ENCODE measurements at regions not wholly inside any gene's neighbourhood (a gene's known extent, or its start where the extent isn't known, plus 50 kb on each side); places are given as distances from the start of the nearest gene placed in this dataset.
A peak's percentile ranks its signal among the peaks of the same experiment; 100 is the strongest.

DNA sequence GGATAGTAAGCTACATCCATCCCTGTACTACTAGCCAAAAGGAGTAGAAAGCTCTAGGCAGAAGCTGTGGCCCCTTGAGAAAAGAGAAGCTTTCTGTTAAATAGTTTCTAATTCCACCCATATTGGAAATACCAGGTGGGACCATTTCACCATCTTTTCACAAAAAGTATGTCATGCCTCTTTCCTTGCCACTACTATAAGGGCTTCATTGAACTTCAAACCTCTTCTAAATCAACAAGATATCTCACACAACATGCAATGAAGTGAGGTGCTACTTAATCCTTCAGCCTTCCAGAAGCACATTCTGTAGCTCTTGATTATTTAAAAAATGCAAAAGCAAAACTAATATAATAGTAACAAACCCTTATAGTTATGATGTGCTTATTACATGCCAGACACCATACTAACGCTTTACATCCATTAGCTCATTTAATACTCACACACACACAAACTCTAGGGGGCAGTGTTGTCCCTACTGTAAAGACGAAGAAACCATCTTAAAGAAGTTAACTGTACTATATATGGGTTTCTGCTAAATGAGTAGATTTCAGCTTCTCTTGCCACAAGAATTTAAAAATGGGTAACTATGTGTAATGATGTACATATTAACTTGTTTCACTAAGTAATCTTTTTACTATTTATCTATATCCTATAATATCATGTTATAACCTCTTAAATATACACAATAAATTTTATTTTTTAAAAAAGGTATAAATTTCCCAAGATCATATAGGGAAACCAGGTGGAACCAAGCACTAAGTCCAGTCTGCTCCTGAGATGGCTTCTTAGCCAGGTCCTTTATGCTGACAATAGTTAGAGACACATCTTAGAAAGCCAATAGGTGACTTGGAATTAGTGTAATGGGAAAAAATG, 124.4 kb downstream of the RPS29 start:
- DNase-seq (peak in 2 of 4 donors; percentile 43 to 71), ATAC-seq (peak; percentile 96)
- H3K27me3 ChIP-seq = no peaks in the 10 kb centered on the region
- TF ChIP-seq, protein P1, sequence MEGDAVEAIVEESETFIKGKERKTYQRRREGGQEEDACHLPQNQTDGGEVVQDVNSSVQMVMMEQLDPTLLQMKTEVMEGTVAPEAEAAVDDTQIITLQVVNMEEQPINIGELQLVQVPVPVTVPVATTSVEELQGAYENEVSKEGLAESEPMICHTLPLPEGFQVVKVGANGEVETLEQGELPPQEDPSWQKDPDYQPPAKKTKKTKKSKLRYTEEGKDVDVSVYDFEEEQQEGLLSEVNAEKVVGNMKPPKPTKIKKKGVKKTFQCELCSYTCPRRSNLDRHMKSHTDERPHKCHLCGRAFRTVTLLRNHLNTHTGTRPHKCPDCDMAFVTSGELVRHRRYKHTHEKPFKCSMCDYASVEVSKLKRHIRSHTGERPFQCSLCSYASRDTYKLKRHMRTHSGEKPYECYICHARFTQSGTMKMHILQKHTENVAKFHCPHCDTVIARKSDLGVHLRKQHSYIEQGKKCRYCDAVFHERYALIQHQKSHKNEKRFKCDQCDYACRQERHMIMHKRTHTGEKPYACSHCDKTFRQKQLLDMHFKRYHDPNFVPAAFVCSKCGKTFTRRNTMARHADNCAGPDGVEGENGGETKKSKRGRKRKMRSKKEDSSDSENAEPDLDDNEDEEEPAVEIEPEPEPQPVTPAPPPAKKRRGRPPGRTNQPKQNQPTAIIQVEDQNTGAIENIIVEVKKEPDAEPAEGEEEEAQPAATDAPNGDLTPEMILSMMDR (IDR thresholded peaks at IDR 0.05) = peak; percentile 65 to 72
- no peak overlapping the region for H3K4me3 ChIP-seq
- no peak overlapping the region for H3K27ac ChIP-seq
- H3K9me3 ChIP-seq = no peaks in the 10 kb centered on the region
- intact Hi-C loops (cut with DNase I) = no loop called here
- no peaks in the 10 kb centered on the region for H3K36me3 ChIP-seq
- no peaks in the 10 kb centered on the region for H3K4me1 ChIP-seq

GRCh38 chr14:49460662-49461061, 125.5 kb downstream of the RPS29 start:
- Histone ChIP-seq H3K27ac (no peak overlapping the region), H3K27me3 (no peaks in the 10 kb centered on the region), H3K4me1 (no peaks in the 10 kb centered on the region), H3K9me3 (no peaks in the 10 kb centered on the region), H3K4me3 (no peak overlapping the region), H3K36me3 (no peaks in the 10 kb centered on the region)
- intact Hi-C loops (cut with DNase I) = no loop called here
- TF ChIP-seq, protein P1 (IDR thresholded peaks at IDR 0.05) = no peak
- no peak for ATAC-seq
- DNase-seq = no peak

GRCh38 chr14:49456589-49456988, 129.6 kb downstream of the RPS29 start:
- no peak overlapping the region for H3K27ac ChIP-seq
- H3K4me3 ChIP-seq = no peak overlapping the region
- no peak for DNase-seq
- ATAC-seq = no peak
- TF ChIP-seq, protein P1 (IDR thresholded peaks at IDR 0.05) = no peak
- no peaks in the 10 kb centered on the region for H3K36me3 ChIP-seq
- intact Hi-C loops (cut with DNase I) = no loop called here
- no peaks in the 10 kb centered on the region for H3K9me3 ChIP-seq
- no peaks in the 10 kb centered on the region for H3K27me3 ChIP-seq
- H3K4me1 ChIP-seq = no peaks in the 10 kb centered on the region

DNA sequence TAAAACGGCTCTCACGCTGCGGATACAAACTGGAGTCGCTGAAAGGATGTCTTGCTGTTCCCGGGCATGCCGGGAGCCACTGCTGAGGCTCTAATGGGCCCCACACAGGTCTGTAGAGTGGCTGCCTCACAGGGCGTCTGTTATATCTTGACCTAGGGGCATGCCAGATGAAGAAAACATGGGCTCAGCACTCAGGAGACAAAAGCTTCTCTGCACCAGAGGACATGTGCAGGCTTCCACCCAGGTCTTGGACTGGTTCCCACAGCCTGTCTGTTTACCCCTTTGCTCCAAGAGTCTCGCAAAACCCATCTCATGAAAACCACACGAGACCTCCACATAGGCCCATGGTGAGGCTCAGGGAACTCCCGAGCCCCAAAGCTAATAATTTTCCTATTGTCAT, 134.2 kb downstream of the RPS29 start:
- Histone ChIP-seq H3K27ac (no peak overlapping the region), H3K4me1 (no peaks in the 10 kb centered on the region), H3K27me3 (no peaks in the 10 kb centered on the region), H3K4me3 (no peak overlapping the region), H3K9me3 (peaks cover 0 to 13% of the 10 kb centered on the region in 2 donors), H3K36me3 (no peaks in the 10 kb centered on the region)
- intact Hi-C loops (cut with DNase I) = no loop called here
- TF ChIP-seq, protein P1 (IDR thresholded peaks at IDR 0.05) = no peak
- DNase-seq = peak in 1 of 4 donors; percentile 3
- no peak for ATAC-seq

- Histone ChIP-seq H3K4me1 (no peaks in the 10 kb centered on the region), H3K36me3 (no peaks in the 10 kb centered on the region), H3K27me3 (no peaks in the 10 kb centered on the region), H3K27ac (no peak overlapping the region), H3K4me3 (no peak overlapping the region), H3K9me3 (peaks cover 0 to 13% of the 10 kb centered on the region in 2 donors)
- intact Hi-C loops (cut with DNase I) = no loop called here
- ATAC-seq = no peak
- DNase-seq = no peak
- TF ChIP-seq, protein P1 (IDR thresholded peaks at IDR 0.05) = no peak
These were observed 136.4 kb downstream of the RPS29 start for GRCh38 chr14:49449749-49450148.

All from left lung (tissue), 4 donors.